ENCODE measurements at regions not wholly inside any gene's neighbourhood (a gene's known extent, or its start where the extent isn't known, plus 50 kb on each side); places are given as distances from the start of the nearest gene placed in this dataset.
"Not testable (repeated sequence)": the region's sequence is repeated elsewhere in the genome, so short reads cannot be mapped to it uniquely, and the experiment has no call there.

DNA sequence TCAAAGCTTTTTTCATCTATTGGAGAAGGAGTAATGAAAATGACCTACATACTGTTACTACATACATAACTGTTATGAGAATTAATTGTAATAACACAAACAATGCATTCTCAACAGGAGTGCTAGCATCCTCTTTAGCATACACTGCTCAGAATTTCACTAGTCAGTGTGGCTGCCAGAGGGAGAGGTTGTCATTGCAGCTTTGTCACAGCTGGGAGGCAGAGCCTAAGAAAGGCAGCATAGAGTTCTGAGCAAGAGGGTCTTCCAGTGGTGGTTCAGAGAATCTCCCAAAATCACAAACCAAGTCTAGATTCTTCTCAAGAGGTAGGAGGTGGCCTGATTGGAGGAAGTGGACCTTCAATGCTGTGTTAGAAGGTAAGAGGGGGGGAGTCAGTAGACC is 286.7 kb upstream of the CYRIA start:
- Mint-ChIP-seq H3K9me3 (no peaks in the 10 kb centered on the region), H3K36me3 (ENCODE audit: low read depth) (no peaks in the 10 kb centered on the region), H3K27me3 (no peaks in the 10 kb centered on the region), H3K4me1 (no peaks in the 10 kb centered on the region), H3K4me3 (no peak overlapping the region), H3K27ac (no peak overlapping the region)
- POLR2A ChIA-PET, result no interaction called here
- CTCF ChIA-PET, result no interaction called here
- no peak for DNase-seq

DNA sequence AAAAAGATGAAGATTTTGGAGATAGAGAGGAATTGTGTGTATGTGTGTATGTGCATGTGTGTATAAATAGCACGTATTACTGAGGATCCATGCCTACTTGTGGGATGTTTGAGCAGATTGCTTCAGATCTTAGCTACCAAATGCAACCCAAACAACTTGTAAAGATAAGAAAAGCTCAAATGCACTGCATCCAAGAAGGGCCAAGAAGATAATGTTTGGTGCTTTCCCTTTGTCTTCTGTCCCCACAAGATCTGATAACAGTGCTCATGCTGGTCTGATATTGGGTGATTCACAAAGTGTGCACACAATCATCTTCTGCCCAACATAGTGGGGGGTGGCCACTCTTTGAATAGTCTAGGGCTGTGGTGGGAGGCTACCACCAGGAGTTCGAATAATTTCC is 284.8 kb upstream of the CYRIA start:
- Mint-ChIP-seq H3K9me3 (no peaks in the 10 kb centered on the region), H3K27ac (no peak overlapping the region), H3K4me1 (no peaks in the 10 kb centered on the region), H3K36me3 (ENCODE audit: low read depth) (no peaks in the 10 kb centered on the region), H3K27me3 (no peaks in the 10 kb centered on the region), H3K4me3 (no peak overlapping the region)
- POLR2A ChIA-PET, result no interaction called here
- CTCF ChIA-PET, result no interaction called here
- no peak for DNase-seq

DNA sequence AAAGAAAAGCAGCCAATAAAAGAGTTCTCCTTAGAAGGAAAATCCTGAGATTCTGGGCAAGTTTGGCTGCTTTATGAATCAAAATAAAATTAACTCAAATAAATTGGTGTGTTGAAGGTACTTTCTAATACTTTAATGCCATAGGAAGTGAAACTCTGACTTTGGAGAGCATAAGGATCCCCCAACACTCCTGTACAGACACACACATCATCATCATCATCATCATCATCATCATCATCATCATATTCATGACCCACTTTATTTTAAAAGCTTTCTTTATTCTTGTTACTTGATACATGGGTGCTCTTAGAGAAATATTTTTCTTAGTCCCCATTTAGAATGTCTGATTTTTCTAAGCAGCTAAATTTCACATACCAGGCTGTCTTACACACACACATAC is 283.1 kb upstream of the CYRIA start:
- Mint-ChIP-seq H3K9me3 (no peaks in the 10 kb centered on the region), H3K4me3 (no peak overlapping the region), H3K4me1 (no peaks in the 10 kb centered on the region), H3K27ac (no peak overlapping the region), H3K36me3 (ENCODE audit: low read depth) (no peaks in the 10 kb centered on the region), H3K27me3 (no peaks in the 10 kb centered on the region)
- POLR2A ChIA-PET, result no interaction called here
- CTCF ChIA-PET, result no interaction called here
- DNase-seq, result no peak

DNA sequence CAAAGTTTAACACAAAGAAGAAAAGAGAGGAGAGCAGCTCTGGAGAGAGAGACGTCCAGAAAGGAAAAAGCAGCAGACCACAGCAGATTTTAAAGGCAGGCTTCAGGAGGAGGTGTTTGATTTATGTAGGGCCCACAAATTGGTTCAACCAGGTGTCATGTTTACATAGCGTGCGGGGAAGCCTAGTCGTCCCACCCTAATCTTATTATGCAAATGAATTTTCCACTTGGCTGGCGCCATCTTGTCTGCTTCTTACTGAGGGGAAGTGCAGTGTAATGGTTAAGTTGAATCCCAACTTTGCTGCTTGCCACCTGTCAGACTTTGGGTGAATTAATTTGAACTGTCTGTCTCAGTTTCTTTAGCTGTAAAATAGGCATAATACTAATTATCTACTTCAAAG is 282.4 kb upstream of the CYRIA start:
- H3K4me3 Mint-ChIP-seq, result no peak overlapping the region
- ChIA-PET POLR2A (no interaction called here), CTCF (no interaction called here)
- no peaks in the 10 kb centered on the region for H3K4me1 Mint-ChIP-seq
- no peak for DNase-seq
- H3K27me3 Mint-ChIP-seq, result no peaks in the 10 kb centered on the region
- H3K36me3 Mint-ChIP-seq (ENCODE audit: low read depth), result no peaks in the 10 kb centered on the region
- H3K27ac Mint-ChIP-seq, result no peak overlapping the region
- no peaks in the 10 kb centered on the region for H3K9me3 Mint-ChIP-seq

DNA sequence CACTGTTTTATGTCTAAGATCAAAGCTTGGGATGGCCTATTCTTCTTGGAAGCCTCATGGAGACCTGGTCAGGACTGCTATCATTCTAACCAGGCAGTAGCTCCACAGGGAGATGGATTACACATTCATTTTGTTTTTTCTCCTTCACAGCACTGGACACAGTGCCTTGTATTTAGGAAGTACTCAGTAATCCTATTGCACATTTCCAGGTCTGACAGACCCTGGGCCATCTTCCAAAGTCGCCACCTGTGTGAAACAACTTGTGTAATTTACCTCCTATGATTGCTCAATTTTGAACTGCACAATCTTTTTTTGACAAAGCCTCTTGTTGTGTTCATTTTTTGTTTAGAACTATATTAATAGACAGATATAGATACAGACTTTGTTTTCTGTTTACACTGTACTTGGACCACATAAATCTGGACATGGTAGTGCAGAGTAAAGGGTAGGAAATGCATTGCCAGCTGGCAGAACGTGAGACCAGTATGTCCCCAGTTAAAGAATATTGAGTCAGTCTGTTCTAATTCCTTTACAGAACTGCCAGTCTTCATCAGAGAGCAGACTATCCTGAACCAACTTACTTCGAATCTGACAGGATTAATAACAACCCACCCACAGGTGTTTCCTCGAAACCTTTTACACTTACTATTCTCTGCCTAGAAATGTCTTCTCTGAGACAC is 277.8 kb upstream of the CYRIA start:
- CTCF ChIA-PET, result interaction anchor here (0.7 kb wide), 1 partner anchor 32 kb away, joined by 3 read pairs; no protein-coding TSS in a partner anchor
- Mint-ChIP-seq H3K36me3 (ENCODE audit: low read depth) (no peaks in the 10 kb centered on the region), H3K27ac (no peak overlapping the region), H3K4me3 (no peak overlapping the region), H3K9me3 (peaks cover 2% of the 10 kb centered on the region), H3K4me1 (no peaks in the 10 kb centered on the region), H3K27me3 (no peaks in the 10 kb centered on the region)
- no peak for DNase-seq
- POLR2A ChIA-PET, result no interaction called here

DNA sequence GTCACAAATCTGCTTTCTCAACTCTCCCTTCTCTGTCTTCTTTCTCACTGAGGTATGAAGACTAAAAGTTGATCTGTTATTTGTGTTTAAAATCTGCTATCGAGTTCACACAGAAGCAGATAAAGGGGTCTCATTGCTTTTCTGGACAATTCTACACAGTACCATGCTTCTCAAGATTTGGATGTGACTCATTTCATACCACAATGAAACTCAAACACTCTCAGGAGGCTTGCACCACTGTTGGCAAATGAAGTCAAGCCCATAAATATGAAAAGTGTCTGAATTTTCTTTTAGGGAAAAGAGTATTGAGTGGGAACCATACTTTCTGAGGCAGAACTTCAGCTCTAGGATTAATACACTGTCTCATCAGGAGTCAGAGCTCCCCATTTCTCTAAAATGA is 274.6 kb upstream of the CYRIA start:
- ChIA-PET POLR2A (no interaction called here), CTCF (no interaction called here)
- Mint-ChIP-seq H3K27me3 (no peaks in the 10 kb centered on the region), H3K9me3 (peaks cover 2% of the 10 kb centered on the region), H3K27ac (no peak overlapping the region), H3K36me3 (ENCODE audit: low read depth) (no peaks in the 10 kb centered on the region), H3K4me3 (no peak overlapping the region), H3K4me1 (no peaks in the 10 kb centered on the region)
- no peak for DNase-seq

DNA sequence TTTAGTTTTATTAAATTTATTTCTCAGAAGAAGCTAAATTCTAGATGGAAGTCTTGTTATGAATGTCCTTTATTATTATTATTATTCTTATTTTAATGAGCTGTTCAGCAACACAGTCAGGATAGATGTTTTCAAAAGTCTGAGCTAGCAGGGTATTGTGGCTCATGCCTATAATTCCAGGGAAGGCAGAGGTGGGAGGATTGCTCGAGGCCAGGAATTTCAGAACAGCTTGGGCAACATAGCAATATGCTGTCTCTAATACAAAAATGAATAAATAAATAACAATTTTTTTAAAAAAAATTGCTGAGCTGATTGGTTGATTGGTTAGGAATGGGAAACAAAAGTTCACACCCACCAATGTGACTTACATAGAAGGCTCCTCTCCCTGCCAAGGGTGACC is 274.1 kb upstream of the CYRIA start:
- ChIA-PET POLR2A (no interaction called here), CTCF (no interaction called here)
- DNase-seq, result no peak
- no peaks in the 10 kb centered on the region for H3K36me3 Mint-ChIP-seq (ENCODE audit: low read depth)
- H3K4me3 Mint-ChIP-seq, result no peak overlapping the region
- H3K4me1 Mint-ChIP-seq, result no peaks in the 10 kb centered on the region
- no peak overlapping the region for H3K27ac Mint-ChIP-seq
- H3K9me3 Mint-ChIP-seq, result peaks cover 2% of the 10 kb centered on the region
- H3K27me3 Mint-ChIP-seq, result no peaks in the 10 kb centered on the region

DNA sequence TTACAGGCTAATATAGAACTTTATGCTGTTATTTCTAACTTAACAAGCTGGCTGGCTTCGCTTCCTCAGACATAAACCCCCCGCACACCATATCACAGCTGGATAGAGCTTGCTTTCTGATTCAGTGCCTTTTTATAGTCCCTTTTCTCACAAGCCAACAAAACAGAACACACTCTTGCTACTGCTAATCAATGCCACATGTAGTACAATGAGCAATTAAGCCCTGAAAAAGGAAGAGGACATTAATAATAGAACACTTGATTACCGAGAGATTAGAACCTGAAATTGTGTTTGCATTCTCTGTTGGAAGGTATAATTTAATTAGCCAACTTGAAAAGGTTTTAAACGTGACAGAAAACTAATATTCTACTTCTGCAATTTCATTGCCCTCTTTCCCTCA is 267.7 kb upstream of the CYRIA start:
- H3K36me3 Mint-ChIP-seq (ENCODE audit: low read depth), result no peaks in the 10 kb centered on the region
- no peak for DNase-seq
- ChIA-PET CTCF (no interaction called here), POLR2A (no interaction called here)
- H3K9me3 Mint-ChIP-seq, result no peaks in the 10 kb centered on the region
- H3K4me1 Mint-ChIP-seq, result no peaks in the 10 kb centered on the region
- H3K4me3 Mint-ChIP-seq, result no peak overlapping the region
- H3K27ac Mint-ChIP-seq, result no peak overlapping the region
- no peaks in the 10 kb centered on the region for H3K27me3 Mint-ChIP-seq

DNA sequence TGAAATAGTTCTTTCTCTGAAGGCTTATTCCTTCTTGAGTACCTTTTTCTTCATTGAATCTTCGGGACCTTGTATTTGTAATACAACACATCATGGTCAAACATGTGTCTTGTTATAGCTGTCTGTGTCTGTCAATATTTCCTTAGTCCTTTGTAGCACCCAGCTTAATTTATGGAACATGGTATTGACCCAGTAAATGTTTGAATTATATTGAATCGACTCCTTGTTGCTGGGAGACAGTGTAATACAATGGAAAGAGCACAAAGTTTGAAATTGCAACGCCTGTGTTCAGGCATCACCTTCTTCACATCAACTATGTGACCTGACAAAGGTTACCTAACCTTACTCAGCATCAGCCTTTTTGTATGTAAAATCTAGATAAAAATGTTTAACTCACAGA is 267.2 kb upstream of the CYRIA start:
- H3K36me3 Mint-ChIP-seq (ENCODE audit: low read depth), result no peaks in the 10 kb centered on the region
- no peak overlapping the region for H3K4me3 Mint-ChIP-seq
- no peaks in the 10 kb centered on the region for H3K4me1 Mint-ChIP-seq
- no peaks in the 10 kb centered on the region for H3K9me3 Mint-ChIP-seq
- POLR2A ChIA-PET, result no interaction called here
- DNase-seq, result no peak
- no peaks in the 10 kb centered on the region for H3K27me3 Mint-ChIP-seq
- no peak overlapping the region for H3K27ac Mint-ChIP-seq
- CTCF ChIA-PET, result interaction anchor here (0.6 kb wide), 1 partner anchor 32 kb away, joined by 3 read pairs; no protein-coding TSS in a partner anchor

DNA sequence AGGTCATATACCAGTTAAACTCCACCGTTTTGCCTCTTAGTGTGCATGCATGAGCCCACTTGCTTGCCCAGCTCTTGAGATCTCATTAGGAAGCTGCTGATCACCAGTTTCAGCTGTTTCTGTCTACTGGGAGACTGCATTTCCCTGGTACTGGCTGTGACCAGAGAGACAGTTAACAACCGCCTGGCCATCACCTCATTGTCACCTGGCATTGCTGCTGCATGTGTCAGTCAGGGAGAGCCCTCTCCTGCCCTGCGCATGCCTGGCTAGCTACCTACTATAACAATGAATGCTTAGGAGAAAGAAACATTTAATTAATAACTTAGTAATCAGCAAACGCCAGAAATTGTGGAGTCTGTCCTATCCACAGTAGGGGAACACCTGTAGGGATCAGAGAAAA is 265.8 kb upstream of the CYRIA start:
- Mint-ChIP-seq H3K9me3 (no peaks in the 10 kb centered on the region), H3K4me3 (no peak overlapping the region), H3K36me3 (ENCODE audit: low read depth) (no peaks in the 10 kb centered on the region), H3K27ac (no peak overlapping the region), H3K4me1 (no peaks in the 10 kb centered on the region), H3K27me3 (no peaks in the 10 kb centered on the region)
- DNase-seq, result no peak
- ChIA-PET CTCF (no interaction called here), POLR2A (no interaction called here)

DNA sequence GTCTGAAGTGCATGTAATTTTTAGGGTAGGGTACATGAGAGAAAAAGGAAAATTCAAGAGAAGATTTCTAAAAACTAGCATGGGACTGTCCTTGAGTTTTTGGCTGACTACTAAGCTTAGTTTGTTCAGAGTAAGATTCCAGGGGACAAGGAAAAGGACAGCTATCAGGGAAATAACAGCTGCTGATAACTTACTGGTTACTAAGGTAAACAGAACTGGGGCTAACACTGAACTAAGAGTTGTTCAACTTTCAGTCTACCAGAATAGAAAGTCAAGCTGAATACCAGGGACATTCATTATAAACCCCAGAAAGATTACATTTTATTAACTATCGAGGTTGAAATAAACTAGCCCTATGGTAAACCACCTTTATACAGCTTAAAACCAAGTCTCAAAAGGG is 261.8 kb upstream of the CYRIA start:
- H3K9me3 Mint-ChIP-seq, result peaks cover 3% of the 10 kb centered on the region
- H3K4me1 Mint-ChIP-seq, result no peaks in the 10 kb centered on the region
- H3K27ac Mint-ChIP-seq, result no peak overlapping the region
- ChIA-PET CTCF (no interaction called here), POLR2A (no interaction called here)
- no peak overlapping the region for H3K4me3 Mint-ChIP-seq
- H3K36me3 Mint-ChIP-seq (ENCODE audit: low read depth), result no peaks in the 10 kb centered on the region
- H3K27me3 Mint-ChIP-seq, result no peaks in the 10 kb centered on the region
- DNase-seq, result no peak

DNA sequence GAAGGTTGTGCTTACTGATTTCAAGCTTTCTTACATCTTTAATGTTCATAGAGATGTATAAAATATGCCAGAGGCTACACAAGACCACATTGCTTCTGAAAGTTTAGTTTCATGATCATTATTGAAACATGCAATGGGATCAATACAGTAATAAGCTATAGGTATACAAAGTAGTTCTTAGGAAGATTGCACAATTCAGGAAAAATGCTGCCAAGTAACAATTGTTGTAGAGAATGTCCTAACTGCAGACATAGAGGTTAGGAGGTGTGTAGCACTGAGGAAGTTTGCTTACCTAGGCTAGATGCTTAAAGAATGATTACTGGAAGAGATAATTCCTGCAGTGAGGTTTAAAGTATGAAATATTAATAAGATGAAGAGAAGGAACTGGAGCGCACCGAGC is 259.5 kb upstream of the CYRIA start:
- H3K9me3 Mint-ChIP-seq, result peaks cover 3% of the 10 kb centered on the region

DNA sequence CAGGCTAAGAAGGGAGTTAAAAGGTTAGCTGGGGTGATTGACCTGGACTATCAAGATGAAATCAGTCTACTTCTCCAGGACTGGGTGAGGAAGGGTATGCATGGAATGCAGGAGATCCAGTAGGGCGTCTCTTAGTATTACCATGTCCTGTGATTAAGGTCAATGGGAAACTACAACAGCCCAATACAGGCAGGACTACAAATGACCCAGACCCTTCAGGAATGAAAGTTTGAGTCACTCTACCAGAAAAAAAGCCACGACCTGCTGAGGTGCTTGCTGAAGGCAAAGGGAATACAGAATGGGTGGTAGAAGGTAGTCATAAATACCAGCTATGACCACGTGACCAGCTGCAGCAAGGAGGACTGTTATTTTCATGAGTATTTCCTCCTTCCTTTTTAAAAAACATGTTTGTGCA is 249.7 kb upstream of the CYRIA start:
- POLR2A ChIA-PET; H3K27ac Mint-ChIP-seq; H3K9me3 Mint-ChIP-seq; H3K4me1 Mint-ChIP-seq; DNase-seq; H3K27me3 Mint-ChIP-seq; H3K4me3 Mint-ChIP-seq; H3K36me3 Mint-ChIP-seq (ENCODE audit: low read depth); CTCF ChIA-PET: not testable (repeated sequence)

More for the DNA sequence above, 259.5 kb upstream of the CYRIA start:
- ChIA-PET POLR2A (no interaction called here), CTCF (no interaction called here)
- Mint-ChIP-seq H3K27me3 (no peaks in the 10 kb centered on the region), H3K4me1 (no peaks in the 10 kb centered on the region), H3K4me3 (no peak overlapping the region), H3K27ac (no peak overlapping the region), H3K36me3 (ENCODE audit: low read depth) (no peaks in the 10 kb centered on the region)
- no peak for DNase-seq

DNA sequence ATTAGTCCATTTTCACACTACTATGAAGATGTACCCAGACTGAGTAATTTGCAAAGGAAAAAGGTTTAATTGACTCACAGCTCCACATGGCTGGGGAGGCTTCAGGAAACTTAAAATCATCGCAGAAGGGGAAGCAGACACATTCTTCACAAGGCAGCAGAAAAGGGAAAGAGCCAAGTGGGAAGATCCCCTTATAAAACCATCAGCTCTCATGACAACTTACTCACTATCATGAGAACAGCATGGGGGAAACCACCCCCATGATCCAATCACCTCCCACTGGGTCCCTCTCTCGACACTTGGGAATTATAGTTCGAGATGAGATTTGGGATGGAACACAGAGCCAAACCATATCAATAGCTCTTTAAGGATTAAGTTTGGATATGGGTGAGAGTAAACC is 246.1 kb upstream of the CYRIA start:
- H3K4me1 Mint-ChIP-seq, result no peaks in the 10 kb centered on the region
- POLR2A ChIA-PET, result no interaction called here
- no peak for DNase-seq
- H3K27me3 Mint-ChIP-seq, result no peaks in the 10 kb centered on the region
- H3K9me3 Mint-ChIP-seq, result no peaks in the 10 kb centered on the region
- CTCF ChIA-PET, result interaction anchor here (0.6 kb wide), 1 partner anchor 32 kb away, joined by 3 read pairs; no protein-coding TSS in a partner anchor
- H3K36me3 Mint-ChIP-seq (ENCODE audit: low read depth), result no peaks in the 10 kb centered on the region
- no peak overlapping the region for H3K27ac Mint-ChIP-seq
- no peak overlapping the region for H3K4me3 Mint-ChIP-seq

All from activated CD4-positive, alpha-beta T cell treated with anti-CD3 and anti-CD28 coated beads, Interleukin-2, amount 10 ng/mL, durations not matched to agents 7 days and 5 days (primary cell).